GM18499 (cell line): ENCODE measurements at regions not wholly inside any gene's neighbourhood (a gene's known extent, or its start where the extent isn't known, plus 50 kb on each side); places are given as distances from the start of the nearest gene placed in this dataset.

ENCODE experiments used
- ATAC-seq: cut with Tn5 transposase; IDR thresholded peaks from one replicate; pipeline ENCODE4 v1.9.1; 2021; ENCODE audit warnings: moderate number of reproducible peaks; ENCODE audit not compliant: insufficient read depth, unreplicated experiment

DNA sequence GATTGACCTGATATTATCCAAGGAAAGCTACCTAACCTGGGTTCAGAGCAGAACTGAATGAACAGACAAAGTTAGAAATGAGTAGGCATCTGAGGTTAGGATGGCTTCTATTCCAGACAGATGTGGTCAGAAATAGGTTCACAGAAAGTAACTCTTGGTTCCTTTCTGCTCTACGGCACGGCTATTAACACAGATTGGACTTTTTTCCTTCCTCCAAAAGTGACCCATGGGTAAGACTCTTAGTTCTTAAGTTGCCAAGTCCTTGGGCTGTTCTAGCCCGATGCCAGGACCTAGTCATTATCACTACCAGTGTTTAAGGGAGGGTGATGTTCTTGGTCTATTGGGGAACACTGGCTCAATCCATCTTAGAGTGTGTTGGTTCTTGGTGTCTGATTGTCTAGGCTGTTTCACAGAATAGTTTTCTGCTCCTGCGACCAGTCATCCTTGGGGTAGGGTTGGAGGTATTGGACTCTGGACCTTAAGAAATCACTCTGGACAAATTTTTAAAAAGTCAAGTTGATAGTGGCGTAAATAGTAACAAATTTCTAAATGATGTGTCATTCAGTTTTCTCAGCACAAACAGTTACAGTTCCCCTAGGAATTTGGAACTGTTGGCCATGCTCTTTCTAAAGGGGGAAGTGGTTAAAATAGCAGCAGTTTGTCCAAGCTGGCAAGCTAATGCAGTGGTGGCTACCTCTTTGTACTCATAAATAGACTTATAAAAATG, 60.1 kb upstream of the MYCBP2 start:
- ATAC-seq: no peak

DNA sequence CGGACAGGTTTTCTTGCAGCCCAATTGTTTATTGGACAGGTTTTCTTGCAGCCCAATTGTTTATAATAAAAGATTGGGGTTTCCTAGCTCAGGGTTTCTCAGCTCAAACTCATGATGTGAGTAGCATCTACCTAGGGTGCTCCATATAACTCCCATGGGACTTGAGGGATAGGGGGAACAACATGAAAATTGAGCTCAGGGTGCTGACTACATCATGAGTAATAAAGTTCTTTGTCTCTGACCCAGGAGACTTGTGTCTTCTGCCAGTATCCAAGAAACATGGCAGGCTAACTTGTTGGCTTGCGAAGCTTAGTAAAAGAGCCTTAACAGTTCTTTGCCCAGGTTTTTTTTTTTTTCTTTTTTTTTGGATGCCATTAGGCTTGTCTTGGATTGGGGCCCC, 59.2 kb upstream of the MYCBP2 start:
- no peak for ATAC-seq

DNA sequence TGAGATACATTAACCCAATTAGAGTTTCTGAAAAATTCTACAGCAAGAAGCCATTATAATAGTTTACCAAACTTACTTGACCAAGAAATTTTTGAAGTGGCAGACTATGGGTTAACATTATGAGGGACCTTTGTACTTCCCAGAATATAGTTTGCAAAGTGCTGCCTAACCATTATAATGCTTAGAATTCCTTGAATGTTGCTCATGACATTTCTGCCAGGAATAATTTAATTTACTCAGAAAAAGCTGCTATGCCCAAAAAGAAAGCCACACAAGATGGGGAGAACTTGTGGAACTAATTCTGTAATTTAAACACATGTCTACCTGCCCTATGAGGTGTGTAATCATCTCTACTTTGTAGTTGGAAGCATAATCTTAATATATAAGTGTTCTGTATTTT, 58.1 kb upstream of the MYCBP2 start:
- no peak for ATAC-seq

DNA sequence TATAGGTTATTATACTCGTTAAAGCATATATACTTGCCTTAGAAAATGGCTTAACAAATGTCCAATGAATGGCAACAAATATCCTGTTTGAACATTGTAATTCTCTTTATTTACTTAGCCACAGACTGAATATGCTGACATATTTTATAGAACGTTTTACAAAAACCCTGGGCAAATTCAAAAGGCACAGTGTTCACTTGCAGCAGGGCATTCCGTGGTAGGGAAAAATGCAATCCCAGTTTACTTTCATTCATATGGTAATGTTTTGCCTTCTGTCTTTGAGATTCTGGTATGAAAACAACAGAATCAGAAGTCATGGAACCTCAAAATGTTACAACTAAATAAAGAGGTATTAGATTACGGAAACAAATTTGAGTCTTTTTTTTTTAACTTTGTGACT, 56.2 kb upstream of the MYCBP2 start:
- no peak for ATAC-seq

DNA sequence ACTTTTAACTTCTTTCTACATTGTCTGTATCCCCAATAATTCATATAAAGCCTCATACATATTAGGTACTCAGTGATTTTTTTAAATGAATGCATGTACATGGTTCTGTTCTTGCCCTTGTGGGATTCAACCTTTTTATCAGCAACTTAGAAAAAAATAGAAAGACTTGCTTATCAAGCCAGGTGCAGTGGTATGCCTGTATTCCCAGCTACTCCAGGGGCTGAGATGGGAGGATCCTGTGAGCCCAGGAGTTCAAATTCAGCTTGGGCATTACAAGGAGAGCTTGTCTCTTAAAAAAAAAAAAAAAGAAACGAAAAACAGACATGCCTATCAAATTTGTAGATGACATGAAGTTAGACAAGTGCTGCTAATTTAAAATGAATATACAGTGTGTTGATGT, 54.2 kb upstream of the MYCBP2 start:
- no peak for ATAC-seq

DNA sequence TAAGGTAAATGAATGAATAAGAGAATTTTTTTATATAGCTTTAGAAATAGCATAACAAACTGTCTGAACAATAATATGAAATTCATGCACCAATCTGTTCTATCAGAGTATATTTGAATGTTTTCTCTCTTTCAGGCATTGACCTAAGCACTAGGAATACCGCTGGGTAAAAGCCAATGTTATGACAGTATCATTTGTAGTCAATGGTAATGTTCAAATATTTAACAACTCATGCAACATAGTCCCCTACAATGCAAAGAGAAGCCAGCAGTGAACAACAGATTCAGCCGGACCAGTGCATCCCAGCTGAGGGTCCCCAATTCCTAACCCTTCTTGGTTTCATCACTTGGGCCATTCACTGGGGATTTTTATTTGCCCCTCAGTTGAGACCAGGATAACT, 52.6 kb upstream of the MYCBP2 start:
- ATAC-seq: no peak

DNA sequence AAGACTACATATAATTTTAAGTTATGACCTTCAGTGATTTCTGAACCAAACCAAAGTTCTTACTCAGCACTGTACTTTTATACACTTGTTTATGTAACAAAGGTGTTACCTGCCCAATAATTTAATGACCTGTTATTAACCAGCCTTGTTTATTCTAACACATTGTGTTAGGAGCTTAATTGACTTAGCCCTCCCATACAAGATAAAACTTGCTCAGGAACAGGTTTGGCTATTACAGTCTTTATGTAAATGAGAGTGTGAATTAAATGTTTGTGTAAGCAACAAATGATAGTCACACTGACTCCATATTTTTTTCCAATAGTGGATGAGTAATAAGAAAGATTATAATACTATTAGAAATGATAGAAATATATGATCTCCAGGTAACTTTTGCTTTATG, 51.8 kb upstream of the MYCBP2 start:
- ATAC-seq: no peak

DNA sequence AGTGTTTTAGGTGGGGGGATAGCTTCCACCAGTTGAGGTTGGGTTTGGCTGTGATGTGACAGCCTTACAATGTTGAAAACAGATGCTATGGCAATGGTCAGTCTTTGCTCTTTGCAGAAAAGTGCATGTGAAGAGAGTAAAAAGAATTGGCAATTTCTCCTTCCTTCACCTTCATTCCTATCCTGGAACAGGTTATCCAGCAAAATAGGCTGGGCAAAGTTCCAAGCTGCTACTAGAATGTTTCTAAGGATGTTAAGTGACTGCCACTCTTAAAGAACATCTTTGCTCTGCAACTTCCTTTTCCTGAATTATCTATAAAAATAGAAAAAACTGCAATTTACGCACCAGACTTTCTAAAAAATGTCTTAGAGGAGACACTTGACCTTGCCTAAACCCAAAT, 50.1 kb upstream of the MYCBP2 start:
- ATAC-seq: no peak
